ENCODE measurements at regions not wholly inside any gene's neighbourhood (a gene's known extent, or its start where the extent isn't known, plus 50 kb on each side); places are given as distances from the start of the nearest gene placed in this dataset.

DNA sequence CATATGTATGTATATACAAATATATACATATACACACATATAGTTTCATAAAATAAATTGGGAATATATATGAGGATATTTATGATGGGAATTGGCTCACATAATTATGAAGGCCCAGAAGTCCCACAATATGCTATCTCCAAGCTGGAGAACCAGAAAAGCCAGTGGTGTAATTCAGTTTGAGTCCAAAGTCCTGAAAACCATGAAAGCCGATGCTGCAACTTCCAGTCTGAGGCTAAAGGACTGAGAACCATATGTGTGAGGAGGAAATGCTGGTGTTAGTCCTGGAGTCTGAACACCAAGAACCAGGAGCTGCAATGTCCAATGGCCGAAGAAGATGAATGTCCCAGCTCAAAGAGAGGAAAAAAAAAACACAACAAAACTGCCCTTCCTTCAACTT lies 65.5 kb upstream of the PRKD1 start:
- H3K79me1 ChIP-seq (ENCODE audit: low read length): no peaks in the 10 kb centered on the region
- no peak overlapping the region for H2AK5ac ChIP-seq (ENCODE audit: low read length)
- no CpG with 5 or more reads among the region's 2 CpGs for WGBS (ENCODE audit: extremely low coverage, insufficient coverage, insufficient read length)
- H4K12ac ChIP-seq (ENCODE audit: low read depth, low read length): no peak overlapping the region
- no peak overlapping the region for H3K18ac ChIP-seq (ENCODE audit: low read length)
- no peak overlapping the region for H3K27ac ChIP-seq (ENCODE audit: low read depth, low read length)
- no peak overlapping the region for H3K4me3 ChIP-seq (ENCODE audit: low read depth, low read length)
- no peak overlapping the region for H3K23ac ChIP-seq (ENCODE audit: low read length)
- DNase-seq: no peak
- no peaks in the 10 kb centered on the region for H3K36me3 ChIP-seq (ENCODE audit: control insufficient read depth in 1 of 2, insufficient read depth in 2 of 2, low read length in 2 of 2)
- no peak overlapping the region for H3K4me2 ChIP-seq (ENCODE audit: low read length)
- no peaks in the 10 kb centered on the region for H3K79me2 ChIP-seq (ENCODE audit: control insufficient read depth, insufficient read depth, low read length, poor library complexity)
- H3K9me3 ChIP-seq (ENCODE audit: insufficient read depth, low read depth, low read length): no peaks in the 10 kb centered on the region
- no peak overlapping the region for H2BK12ac ChIP-seq (ENCODE audit: low read length)
- no peak overlapping the region for H3K4ac ChIP-seq (ENCODE audit: low read depth, low read length)
- no peaks in the 10 kb centered on the region for H3K27me3 ChIP-seq (ENCODE audit: insufficient read depth, low read length)
- no peak overlapping the region for H2AFZ ChIP-seq (ENCODE audit: insufficient read depth, low read length, poor library complexity)
- H3K9ac ChIP-seq (ENCODE audit: low read length): no peak overlapping the region
- H4K91ac ChIP-seq (ENCODE audit: low read depth, low read length): no peak overlapping the region
- H3K4me1 ChIP-seq (ENCODE audit: control insufficient read depth in 1 of 2, insufficient read depth in 2 of 2, low read length in 2 of 2): no peaks in the 10 kb centered on the region
- no peak overlapping the region for H2BK5ac ChIP-seq (ENCODE audit: low read depth, low read length, poor library complexity)
- H2BK120ac ChIP-seq (ENCODE audit: insufficient read depth, low read length, poor library complexity): no peak overlapping the region
- H4K8ac ChIP-seq (ENCODE audit: low read depth, low read length): no peak overlapping the region
- no peak overlapping the region for H3K14ac ChIP-seq (ENCODE audit: low read length)

- Histone ChIP-seq H2BK120ac (ENCODE audit: insufficient read depth, low read length, poor library complexity) (no peak overlapping the region), H2BK5ac (ENCODE audit: low read depth, low read length, poor library complexity) (no peak overlapping the region), H3K18ac (ENCODE audit: low read length) (no peak overlapping the region), H3K9ac (ENCODE audit: low read length) (no peak overlapping the region), H2BK12ac (ENCODE audit: low read length) (no peak overlapping the region), H3K79me1 (ENCODE audit: low read length) (no peaks in the 10 kb centered on the region), H3K4ac (ENCODE audit: low read depth, low read length) (no peak overlapping the region), H4K91ac (ENCODE audit: low read depth, low read length) (no peak overlapping the region), H3K14ac (ENCODE audit: low read length) (no peak overlapping the region), H3K27ac (ENCODE audit: low read depth, low read length) (no peak overlapping the region), H4K12ac (ENCODE audit: low read depth, low read length) (no peak overlapping the region), H3K9me3 (ENCODE audit: insufficient read depth, low read depth, low read length) (no peaks in the 10 kb centered on the region), H3K36me3 (ENCODE audit: control insufficient read depth in 1 of 2, insufficient read depth in 2 of 2, low read length in 2 of 2) (no peaks in the 10 kb centered on the region), H3K79me2 (ENCODE audit: control insufficient read depth, insufficient read depth, low read length, poor library complexity) (no peaks in the 10 kb centered on the region), H4K8ac (ENCODE audit: low read depth, low read length) (no peak overlapping the region), H3K4me3 (ENCODE audit: low read depth, low read length) (no peak overlapping the region), H3K23ac (ENCODE audit: low read length) (no peak overlapping the region), H2AFZ (ENCODE audit: insufficient read depth, low read length, poor library complexity) (no peak overlapping the region), H2AK5ac (ENCODE audit: low read length) (no peak overlapping the region), H3K27me3 (ENCODE audit: insufficient read depth, low read length) (no peaks in the 10 kb centered on the region), H3K4me1 (ENCODE audit: control insufficient read depth in 1 of 2, insufficient read depth in 2 of 2, low read length in 2 of 2) (no peaks in the 10 kb centered on the region), H3K4me2 (ENCODE audit: low read length) (no peak overlapping the region)
- WGBS (ENCODE audit: extremely low coverage, insufficient coverage, insufficient read length): no CpG with 5 or more reads among the region's 3 CpGs
- DNase-seq: no peak
Observed at GRCh38 chr14:29999013-29999539, 71.4 kb upstream of the PRKD1 start.

DNA sequence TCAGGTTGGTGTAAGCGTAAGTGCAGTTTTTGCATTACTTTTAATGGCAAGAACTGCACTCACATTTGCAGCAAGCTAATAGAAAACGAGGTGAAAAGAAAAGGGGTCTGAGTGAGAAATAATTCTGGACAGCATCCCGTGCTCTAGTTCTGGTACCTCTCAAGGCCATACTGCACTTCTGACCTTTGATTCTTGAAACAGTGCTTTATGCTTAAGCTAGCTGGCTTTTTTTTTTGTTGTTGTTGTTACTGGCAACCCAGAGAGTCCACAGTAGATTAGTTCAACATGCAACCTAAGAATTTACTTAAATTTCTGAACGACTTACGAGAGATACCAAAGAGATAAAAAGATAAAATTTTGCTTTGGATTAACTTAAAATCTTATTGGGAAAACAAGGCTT lies 75.2 kb upstream of the PRKD1 start:
- H3K79me2 ChIP-seq (ENCODE audit: control insufficient read depth, insufficient read depth, low read length, poor library complexity): no peaks in the 10 kb centered on the region
- no peak overlapping the region for H2BK12ac ChIP-seq (ENCODE audit: low read length)
- no peak overlapping the region for H2BK5ac ChIP-seq (ENCODE audit: low read depth, low read length, poor library complexity)
- no CpG with 5 or more reads among the region's 5 CpGs for WGBS (ENCODE audit: extremely low coverage, insufficient coverage, insufficient read length)
- H3K27me3 ChIP-seq (ENCODE audit: insufficient read depth, low read length): no peaks in the 10 kb centered on the region
- no peak overlapping the region for H3K4ac ChIP-seq (ENCODE audit: low read depth, low read length)
- no peak overlapping the region for H3K23ac ChIP-seq (ENCODE audit: low read length)
- no peak overlapping the region for H3K14ac ChIP-seq (ENCODE audit: low read length)
- H2AFZ ChIP-seq (ENCODE audit: insufficient read depth, low read length, poor library complexity): no peak overlapping the region
- H3K9me3 ChIP-seq (ENCODE audit: insufficient read depth, low read depth, low read length): no peaks in the 10 kb centered on the region
- H2BK120ac ChIP-seq (ENCODE audit: insufficient read depth, low read length, poor library complexity): no peak overlapping the region
- no peaks in the 10 kb centered on the region for H3K36me3 ChIP-seq (ENCODE audit: control insufficient read depth in 1 of 2, insufficient read depth in 2 of 2, low read length in 2 of 2)
- no peaks in the 10 kb centered on the region for H3K4me1 ChIP-seq (ENCODE audit: control insufficient read depth in 1 of 2, insufficient read depth in 2 of 2, low read length in 2 of 2)
- DNase-seq: no peak
- no peaks in the 10 kb centered on the region for H3K79me1 ChIP-seq (ENCODE audit: low read length)
- no peak overlapping the region for H3K18ac ChIP-seq (ENCODE audit: low read length)
- H4K8ac ChIP-seq (ENCODE audit: low read depth, low read length): no peak overlapping the region
- no peak overlapping the region for H3K9ac ChIP-seq (ENCODE audit: low read length)
- no peak overlapping the region for H3K27ac ChIP-seq (ENCODE audit: low read depth, low read length)
- no peak overlapping the region for H4K12ac ChIP-seq (ENCODE audit: low read depth, low read length)
- no peak overlapping the region for H2AK5ac ChIP-seq (ENCODE audit: low read length)
- no peak overlapping the region for H4K91ac ChIP-seq (ENCODE audit: low read depth, low read length)
- no peak overlapping the region for H3K4me3 ChIP-seq (ENCODE audit: low read depth, low read length)
- no peak overlapping the region for H3K4me2 ChIP-seq (ENCODE audit: low read length)

DNA sequence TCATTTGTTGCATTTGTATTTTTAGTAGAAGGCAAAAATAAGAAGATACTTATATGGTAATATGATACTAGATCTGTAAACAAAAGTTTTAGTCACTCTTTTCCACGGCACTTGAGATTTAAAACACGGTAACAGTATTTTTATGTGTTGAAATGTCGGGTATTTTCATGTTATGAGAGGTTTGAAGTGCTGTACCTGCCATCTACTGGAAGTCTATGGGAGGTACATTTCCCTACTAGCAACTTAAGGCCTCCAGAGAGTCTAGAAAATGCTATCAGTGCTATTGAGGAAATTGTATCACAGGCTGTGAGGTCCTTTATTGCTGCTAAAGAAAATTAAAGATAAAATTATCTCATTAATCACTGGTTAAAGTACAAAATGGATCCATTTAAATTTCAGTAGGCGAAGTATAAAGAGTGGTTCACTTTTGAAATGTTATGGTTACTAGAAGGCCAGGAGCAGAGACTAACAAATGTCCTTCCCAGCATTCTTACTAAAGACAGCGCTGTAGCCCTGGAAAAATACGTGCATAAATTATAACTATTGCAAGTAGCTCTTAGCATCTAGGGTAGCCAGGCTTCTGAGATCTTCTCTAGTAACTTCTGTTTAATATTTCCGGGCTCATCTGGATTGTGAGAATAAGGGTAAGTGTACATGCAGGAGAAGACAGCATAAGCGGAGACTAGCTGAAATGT lies 77.6 kb upstream of the PRKD1 start:
- Histone ChIP-seq H2AFZ (ENCODE audit: insufficient read depth, low read length, poor library complexity) (no peak overlapping the region), H3K27ac (ENCODE audit: low read depth, low read length) (no peak overlapping the region), H3K27me3 (ENCODE audit: insufficient read depth, low read length) (no peaks in the 10 kb centered on the region), H3K9me3 (ENCODE audit: insufficient read depth, low read depth, low read length) (no peaks in the 10 kb centered on the region), H4K8ac (ENCODE audit: low read depth, low read length) (no peak overlapping the region), H2AK5ac (ENCODE audit: low read length) (no peak overlapping the region), H3K36me3 (ENCODE audit: control insufficient read depth in 1 of 2, insufficient read depth in 2 of 2, low read length in 2 of 2) (no peaks in the 10 kb centered on the region), H3K14ac (ENCODE audit: low read length) (no peak overlapping the region), H2BK120ac (ENCODE audit: insufficient read depth, low read length, poor library complexity) (no peak overlapping the region), H3K79me1 (ENCODE audit: low read length) (no peaks in the 10 kb centered on the region), H3K4me2 (ENCODE audit: low read length) (no peak overlapping the region), H3K23ac (ENCODE audit: low read length) (no peak overlapping the region), H3K18ac (ENCODE audit: low read length) (no peak overlapping the region), H3K4ac (ENCODE audit: low read depth, low read length) (no peak overlapping the region), H3K79me2 (ENCODE audit: control insufficient read depth, insufficient read depth, low read length, poor library complexity) (no peaks in the 10 kb centered on the region), H4K12ac (ENCODE audit: low read depth, low read length) (no peak overlapping the region), H3K4me3 (ENCODE audit: low read depth, low read length) (no peak overlapping the region), H3K9ac (ENCODE audit: low read length) (no peak overlapping the region), H4K91ac (ENCODE audit: low read depth, low read length) (no peak overlapping the region), H3K4me1 (ENCODE audit: control insufficient read depth in 1 of 2, insufficient read depth in 2 of 2, low read length in 2 of 2) (no peaks in the 10 kb centered on the region), H2BK12ac (ENCODE audit: low read length) (no peak overlapping the region), H2BK5ac (ENCODE audit: low read depth, low read length, poor library complexity) (no peak overlapping the region)
- WGBS (ENCODE audit: extremely low coverage, insufficient coverage, insufficient read length): no CpG with 5 or more reads among the region's 8 CpGs
- peak in 1 of 2 donors; percentile 19 for DNase-seq
